ENCODE measurements at regions not wholly inside any gene's neighbourhood (a gene's known extent, or its start where the extent isn't known, plus 50 kb on each side); places are given as distances from the start of the nearest gene placed in this dataset.

GRCh38 chr2:60608679-60609078 lies 55.2 kb upstream of the BCL11A start:
- ATAC-seq: no peak
- Histone ChIP-seq H3K27ac (no peak overlapping the region), H3K27me3 (peaks cover 0 to 45% (median 0%) of the 10 kb centered on the region in 9 donors), H3K4me1 (no peaks in the 10 kb centered on the region), H3K4me3 (no peak overlapping the region), H3K36me3 (no peaks in the 10 kb centered on the region), H3K9me3 (no peaks in the 10 kb centered on the region)
- TF ChIP-seq POLR2A (IDR thresholded peaks at IDR 0.05): no peak
- no peak for TF ChIP-seq CTCF (IDR thresholded peaks at IDR 0.05)
- no peak for DNase-seq
- WGBS, 4 donors: 35 to 49% (median 38%) methylated on average over 3 of the region's 3 CpGs
- intact Hi-C loops (cut with DNase I): no loop called here

GRCh38 chr2:60612033-60612432 lies 58.6 kb upstream of the BCL11A start:
- peaks cover 0 to 46% (median 0%) of the 10 kb centered on the region in 9 donors for H3K27me3 ChIP-seq
- WGBS, 4 donors: 38 to 47% (median 41%) methylated on average over 3 of the region's 3 CpGs
- H3K36me3 ChIP-seq: no peaks in the 10 kb centered on the region
- ATAC-seq: no peak
- no peak overlapping the region for H3K4me3 ChIP-seq
- intact Hi-C loops (cut with DNase I): no loop called here
- H3K4me1 ChIP-seq: no peaks in the 10 kb centered on the region
- DNase-seq: no peak
- peaks cover 0 to 3% (median 0%) of the 10 kb centered on the region in 12 donors for H3K9me3 ChIP-seq
- H3K27ac ChIP-seq: no peak overlapping the region
- TF ChIP-seq POLR2A (IDR thresholded peaks at IDR 0.05) (no peak), CTCF (IDR thresholded peaks at IDR 0.05) (no peak)

- intact Hi-C loops (cut with DNase I): no loop called here
- Histone ChIP-seq H3K9me3 (peaks cover 0 to 3% (median 0%) of the 10 kb centered on the region in 12 donors), H3K4me3 (no peak overlapping the region), H3K27me3 (peaks cover 0 to 47% (median 0%) of the 10 kb centered on the region in 9 donors), H3K4me1 (no peaks in the 10 kb centered on the region), H3K36me3 (no peaks in the 10 kb centered on the region), H3K27ac (no peak overlapping the region)
- TF ChIP-seq POLR2A (IDR thresholded peaks at IDR 0.05) (no peak), CTCF (IDR thresholded peaks at IDR 0.05) (no peak)
- WGBS, 4 donors: 64 to 74% (median 68%) methylated on average over 6 of the region's 6 CpGs
- DNase-seq: no peak
- no peak for ATAC-seq
Measured at GRCh38 chr2:60614319-60614718, 60.9 kb upstream of the BCL11A start.

GRCh38 chr2:60621688-60622429 lies 68.4 kb upstream of the BCL11A start:
- Histone ChIP-seq H3K9me3 (no peaks in the 10 kb centered on the region), H3K27ac (no peak overlapping the region), H3K4me1 (no peaks in the 10 kb centered on the region), H3K27me3 (peaks cover 0 to 50% (median 6%) of the 10 kb centered on the region in 9 donors), H3K4me3 (no peak overlapping the region), H3K36me3 (no peaks in the 10 kb centered on the region)
- whole genome bisulfite sequencing, 4 donors: 85 to 89% (median 85%) methylated on average over 7 of the region's 7 CpGs
- no peak for DNase-seq
- intact Hi-C loops (cut with DNase I): no loop called here
- ATAC-seq: no peak
- TF ChIP-seq CTCF (IDR thresholded peaks at IDR 0.05) (no peak), POLR2A (IDR thresholded peaks at IDR 0.05) (no peak)
